ENCODE measurements at regions not wholly inside any gene's neighbourhood (a gene's known extent, or its start where the extent isn't known, plus 50 kb on each side); places are given as distances from the start of the nearest gene placed in this dataset.

DNA sequence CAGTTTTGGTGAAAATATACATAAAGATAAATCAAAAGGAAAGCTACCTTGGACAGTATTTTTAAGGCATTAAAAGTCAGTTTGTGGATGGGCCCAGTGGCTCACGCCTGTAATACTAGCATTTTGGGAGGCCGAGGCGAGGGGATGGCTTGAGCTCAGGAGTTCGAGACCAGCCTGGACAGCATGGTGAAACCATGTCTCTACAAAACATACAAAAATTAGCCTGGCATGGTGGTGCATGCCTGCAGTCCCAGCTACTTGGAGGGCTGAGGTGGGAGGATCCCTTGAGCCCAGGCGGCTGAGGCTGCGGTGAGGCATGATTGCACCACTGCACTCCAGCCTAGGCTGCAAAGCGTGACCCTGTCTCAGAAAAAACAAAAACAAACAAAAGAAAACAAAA, 1253.8 kb downstream of the MRPL39 start:
- Histone ChIP-seq H3K9me3 (ENCODE audit: control insufficient read depth in 2 of 2, low read length in 2 of 2) (peaks cover 4 to 5% of the 10 kb centered on the region in 2 donors), H3K4me1 (ENCODE audit: control insufficient read depth in 2 of 2, insufficient read depth in 2 of 2, low read length in 2 of 2) (no peaks in the 10 kb centered on the region), H3K9ac (ENCODE audit: low read depth in 1 of 2, low read length in 2 of 2) (no peak overlapping the region), H3K27me3 (ENCODE audit: control insufficient read depth in 2 of 2, insufficient read depth in 2 of 2, low read length in 2 of 2) (no peaks in the 10 kb centered on the region), H3K36me3 (ENCODE audit: control insufficient read depth in 2 of 2, insufficient read depth in 2 of 2, low read length in 2 of 2) (no peaks in the 10 kb centered on the region), H3K4me3 (ENCODE audit: low read length in 2 of 2) (no peak overlapping the region), H3K27ac (ENCODE audit: low read depth in 2 of 2, low read length in 2 of 2) (no peak overlapping the region)

GRCh38 chr21:24339406-24339805, 1267.9 kb downstream of the MRPL39 start:
- Histone ChIP-seq H3K9ac (ENCODE audit: low read depth in 1 of 2, low read length in 2 of 2) (no peak overlapping the region), H3K9me3 (ENCODE audit: control insufficient read depth in 2 of 2, low read length in 2 of 2) (peaks cover 0 to 6% of the 10 kb centered on the region in 2 donors), H3K4me1 (ENCODE audit: control insufficient read depth in 2 of 2, insufficient read depth in 2 of 2, low read length in 2 of 2) (no peaks in the 10 kb centered on the region), H3K27me3 (ENCODE audit: control insufficient read depth in 2 of 2, insufficient read depth in 2 of 2, low read length in 2 of 2) (no peaks in the 10 kb centered on the region), H3K27ac (ENCODE audit: low read depth in 2 of 2, low read length in 2 of 2) (no peak overlapping the region), H3K36me3 (ENCODE audit: control insufficient read depth in 2 of 2, insufficient read depth in 2 of 2, low read length in 2 of 2) (no peaks in the 10 kb centered on the region), H3K4me3 (ENCODE audit: low read length in 2 of 2) (no peak overlapping the region)

DNA sequence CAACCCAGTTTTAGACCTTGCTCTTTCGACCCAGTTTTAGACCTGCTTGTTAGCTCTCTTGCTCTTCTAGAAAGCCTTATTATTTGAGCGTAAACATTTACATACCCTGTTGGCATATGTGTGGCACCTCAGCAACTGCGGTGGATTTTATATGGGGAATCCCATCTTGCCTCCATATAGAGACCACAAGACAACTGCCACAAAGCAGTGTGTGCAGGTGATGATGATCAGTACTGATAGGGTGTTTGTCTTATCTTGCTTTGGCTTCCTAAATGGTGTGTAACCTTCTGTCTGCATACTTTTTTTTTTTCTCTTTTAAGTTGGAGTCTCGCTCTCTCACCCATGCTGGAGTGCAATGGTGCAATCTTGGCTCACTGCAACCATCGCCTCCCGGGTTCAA, 1270.8 kb downstream of the MRPL39 start:
- Histone ChIP-seq H3K27me3 (ENCODE audit: control insufficient read depth in 2 of 2, insufficient read depth in 2 of 2, low read length in 2 of 2) (no peaks in the 10 kb centered on the region), H3K36me3 (ENCODE audit: control insufficient read depth in 2 of 2, insufficient read depth in 2 of 2, low read length in 2 of 2) (no peaks in the 10 kb centered on the region), H3K9me3 (ENCODE audit: control insufficient read depth in 2 of 2, low read length in 2 of 2) (peaks cover 0 to 2% of the 10 kb centered on the region in 2 donors), H3K4me1 (ENCODE audit: control insufficient read depth in 2 of 2, insufficient read depth in 2 of 2, low read length in 2 of 2) (no peaks in the 10 kb centered on the region), H3K4me3 (ENCODE audit: low read length in 2 of 2) (no peak overlapping the region), H3K27ac (ENCODE audit: low read depth in 2 of 2, low read length in 2 of 2) (no peak overlapping the region), H3K9ac (ENCODE audit: low read depth in 1 of 2, low read length in 2 of 2) (no peak overlapping the region)

DNA sequence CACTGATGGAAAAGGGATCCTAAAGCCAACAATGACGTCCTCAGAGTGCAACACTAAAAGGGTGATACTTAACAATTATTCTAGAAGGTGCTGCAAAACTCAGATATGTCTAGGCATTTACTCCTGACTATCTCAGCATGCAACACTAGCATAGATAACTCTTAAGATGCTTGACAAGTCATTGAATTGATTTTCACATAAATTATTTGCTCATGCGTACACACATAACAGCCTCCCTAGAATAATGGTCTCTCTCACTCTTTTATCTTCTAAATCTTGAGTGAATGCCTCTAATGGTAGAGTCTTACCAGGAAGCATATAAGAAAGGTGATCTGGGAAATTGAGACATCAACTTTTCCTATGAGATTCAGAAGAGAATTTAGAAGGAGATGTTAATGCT, 1283.7 kb downstream of the MRPL39 start:
- no peaks in the 10 kb centered on the region for H3K4me1 ChIP-seq (ENCODE audit: control insufficient read depth in 2 of 2, insufficient read depth in 2 of 2, low read length in 2 of 2)
- no peaks in the 10 kb centered on the region for H3K27me3 ChIP-seq (ENCODE audit: control insufficient read depth in 2 of 2, insufficient read depth in 2 of 2, low read length in 2 of 2)
- H3K9me3 ChIP-seq (ENCODE audit: control insufficient read depth in 2 of 2, low read length in 2 of 2) = peaks cover 0 to 3% of the 10 kb centered on the region in 2 donors
- H3K36me3 ChIP-seq (ENCODE audit: control insufficient read depth in 2 of 2, insufficient read depth in 2 of 2, low read length in 2 of 2) = no peaks in the 10 kb centered on the region
- H3K4me3 ChIP-seq (ENCODE audit: low read length in 2 of 2) = no peak overlapping the region
- H3K9ac ChIP-seq (ENCODE audit: low read depth in 1 of 2, low read length in 2 of 2) = no peak overlapping the region
- H3K27ac ChIP-seq (ENCODE audit: low read depth in 2 of 2, low read length in 2 of 2) = no peak overlapping the region

DNA sequence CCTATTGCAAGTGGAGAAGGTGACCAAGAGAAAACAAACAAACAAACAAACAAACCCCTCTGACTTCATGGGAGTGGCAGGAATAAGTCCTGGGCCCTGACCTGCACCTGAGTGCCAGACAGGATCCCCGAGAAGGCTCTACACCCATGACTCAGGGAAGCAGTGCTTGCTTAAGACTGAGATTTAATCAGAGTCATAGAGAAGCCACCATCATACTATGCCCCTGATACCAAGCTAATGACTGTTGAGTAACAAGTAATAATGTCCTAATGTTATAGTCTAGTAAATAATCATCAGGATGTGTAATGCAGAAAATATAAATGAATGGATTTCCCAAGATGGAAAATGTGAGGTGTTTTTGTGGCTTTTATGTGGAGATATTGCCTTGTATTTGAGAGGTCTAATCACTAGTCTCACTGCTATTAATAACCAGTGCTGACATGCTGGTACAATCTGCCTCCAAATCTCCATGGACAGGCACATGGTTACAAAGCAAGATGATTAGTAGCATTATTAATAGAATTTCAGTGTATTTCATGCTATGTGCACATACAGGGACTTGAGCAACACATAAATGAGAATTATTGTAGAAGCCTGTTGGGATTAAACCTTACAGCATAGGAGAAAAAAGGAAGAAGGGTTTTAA, 1290.9 kb downstream of the MRPL39 start:
- Histone ChIP-seq H3K4me3 (ENCODE audit: low read length in 2 of 2) (no peak overlapping the region), H3K4me1 (ENCODE audit: control insufficient read depth in 2 of 2, insufficient read depth in 2 of 2, low read length in 2 of 2) (no peaks in the 10 kb centered on the region), H3K27me3 (ENCODE audit: control insufficient read depth in 2 of 2, insufficient read depth in 2 of 2, low read length in 2 of 2) (no peaks in the 10 kb centered on the region), H3K9me3 (ENCODE audit: control insufficient read depth in 2 of 2, low read length in 2 of 2) (peaks cover 0 to 2% of the 10 kb centered on the region in 2 donors), H3K9ac (ENCODE audit: low read depth in 1 of 2, low read length in 2 of 2) (no peak overlapping the region), H3K27ac (ENCODE audit: low read depth in 2 of 2, low read length in 2 of 2) (no peak overlapping the region), H3K36me3 (ENCODE audit: control insufficient read depth in 2 of 2, insufficient read depth in 2 of 2, low read length in 2 of 2) (no peaks in the 10 kb centered on the region)

- Histone ChIP-seq H3K27ac (ENCODE audit: low read depth in 2 of 2, low read length in 2 of 2) (no peak overlapping the region), H3K9ac (ENCODE audit: low read depth in 1 of 2, low read length in 2 of 2) (no peak overlapping the region), H3K4me3 (ENCODE audit: low read length in 2 of 2) (no peak overlapping the region), H3K27me3 (ENCODE audit: control insufficient read depth in 2 of 2, insufficient read depth in 2 of 2, low read length in 2 of 2) (no peaks in the 10 kb centered on the region), H3K36me3 (ENCODE audit: control insufficient read depth in 2 of 2, insufficient read depth in 2 of 2, low read length in 2 of 2) (no peaks in the 10 kb centered on the region), H3K4me1 (ENCODE audit: control insufficient read depth in 2 of 2, insufficient read depth in 2 of 2, low read length in 2 of 2) (no peaks in the 10 kb centered on the region), H3K9me3 (ENCODE audit: control insufficient read depth in 2 of 2, low read length in 2 of 2) (peaks cover 0 to 5% of the 10 kb centered on the region in 2 donors)
These were observed 1296.5 kb downstream of the MRPL39 start for GRCh38 chr21:24310788-24311187.

DNA sequence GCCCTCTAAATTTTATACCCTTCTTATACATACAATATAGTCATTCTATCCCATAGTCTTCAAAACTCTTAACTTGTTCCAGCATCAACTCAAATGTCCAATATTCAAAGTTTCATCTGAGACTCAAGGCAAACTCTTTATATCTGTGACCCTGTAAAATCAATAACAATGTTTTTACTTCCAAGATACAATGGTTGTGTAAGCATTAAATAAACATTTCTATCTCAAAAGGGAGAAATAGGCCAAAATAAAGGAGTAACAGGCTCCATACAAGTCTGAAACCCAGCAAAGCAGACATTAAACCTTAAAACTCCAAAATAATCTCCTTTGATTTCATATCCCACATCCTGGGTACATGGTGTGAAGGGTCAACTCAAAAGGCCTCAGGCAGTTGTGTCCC, 1299.1 kb downstream of the MRPL39 start:
- Histone ChIP-seq H3K36me3 (ENCODE audit: control insufficient read depth in 2 of 2, insufficient read depth in 2 of 2, low read length in 2 of 2) (no peaks in the 10 kb centered on the region), H3K4me1 (ENCODE audit: control insufficient read depth in 2 of 2, insufficient read depth in 2 of 2, low read length in 2 of 2) (no peaks in the 10 kb centered on the region), H3K4me3 (ENCODE audit: low read length in 2 of 2) (no peak overlapping the region), H3K27me3 (ENCODE audit: control insufficient read depth in 2 of 2, insufficient read depth in 2 of 2, low read length in 2 of 2) (no peaks in the 10 kb centered on the region), H3K27ac (ENCODE audit: low read depth in 2 of 2, low read length in 2 of 2) (no peak overlapping the region), H3K9ac (ENCODE audit: low read depth in 1 of 2, low read length in 2 of 2) (no peak overlapping the region), H3K9me3 (ENCODE audit: control insufficient read depth in 2 of 2, low read length in 2 of 2) (peaks cover 0 to 5% of the 10 kb centered on the region in 2 donors)

DNA sequence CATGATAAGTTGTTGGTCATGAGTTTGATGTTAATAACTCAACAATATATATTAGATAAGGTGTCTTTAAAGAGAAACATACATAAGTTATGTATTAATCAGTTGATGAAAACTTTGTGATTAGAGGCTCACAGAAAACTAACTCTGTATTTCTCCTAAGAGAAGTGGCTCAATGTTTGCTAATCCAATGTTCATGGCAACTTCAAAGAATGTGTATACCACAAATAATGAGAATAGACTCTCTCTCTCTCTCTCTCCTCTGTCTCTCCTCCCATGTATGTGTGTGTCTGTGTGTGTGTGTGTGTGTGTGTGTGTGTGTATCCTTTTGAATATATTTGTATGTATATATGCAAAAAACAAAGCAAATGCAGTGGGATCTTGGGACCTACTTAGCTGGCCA, 1304.9 kb downstream of the MRPL39 start:
- Histone ChIP-seq H3K4me1 (ENCODE audit: control insufficient read depth in 2 of 2, insufficient read depth in 2 of 2, low read length in 2 of 2) (no peaks in the 10 kb centered on the region), H3K9ac (ENCODE audit: low read depth in 1 of 2, low read length in 2 of 2) (no peak overlapping the region), H3K9me3 (ENCODE audit: control insufficient read depth in 2 of 2, low read length in 2 of 2) (peaks cover 0 to 5% of the 10 kb centered on the region in 2 donors), H3K27me3 (ENCODE audit: control insufficient read depth in 2 of 2, insufficient read depth in 2 of 2, low read length in 2 of 2) (no peaks in the 10 kb centered on the region), H3K4me3 (ENCODE audit: low read length in 2 of 2) (no peak overlapping the region), H3K36me3 (ENCODE audit: control insufficient read depth in 2 of 2, insufficient read depth in 2 of 2, low read length in 2 of 2) (no peaks in the 10 kb centered on the region), H3K27ac (ENCODE audit: low read depth in 2 of 2, low read length in 2 of 2) (no peak overlapping the region)

DNA sequence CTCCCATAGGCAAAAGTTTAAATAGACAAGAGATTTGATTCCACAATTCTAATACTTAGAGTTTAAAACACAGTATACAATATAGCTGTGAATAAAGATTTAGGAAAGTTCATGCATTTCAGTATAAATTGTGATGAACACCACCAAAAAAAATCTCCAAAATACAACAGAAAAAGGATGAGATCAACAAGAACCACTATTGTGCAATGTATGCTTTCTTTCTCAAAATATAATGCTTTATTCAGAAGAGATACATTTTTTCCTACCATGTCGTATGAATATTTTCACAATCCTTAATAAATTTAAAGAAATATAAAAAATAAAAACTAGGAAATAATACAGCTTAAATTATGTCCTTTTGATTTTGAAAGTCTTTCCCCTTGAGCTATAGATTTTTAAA, 1309.2 kb downstream of the MRPL39 start:
- no peak overlapping the region for H3K4me3 ChIP-seq (ENCODE audit: low read length in 2 of 2)
- no peaks in the 10 kb centered on the region for H3K4me1 ChIP-seq (ENCODE audit: control insufficient read depth in 2 of 2, insufficient read depth in 2 of 2, low read length in 2 of 2)
- no peaks in the 10 kb centered on the region for H3K36me3 ChIP-seq (ENCODE audit: control insufficient read depth in 2 of 2, insufficient read depth in 2 of 2, low read length in 2 of 2)
- no peak overlapping the region for H3K27ac ChIP-seq (ENCODE audit: low read depth in 2 of 2, low read length in 2 of 2)
- no peak overlapping the region for H3K9ac ChIP-seq (ENCODE audit: low read depth in 1 of 2, low read length in 2 of 2)
- H3K27me3 ChIP-seq (ENCODE audit: control insufficient read depth in 2 of 2, insufficient read depth in 2 of 2, low read length in 2 of 2) = no peaks in the 10 kb centered on the region
- no peaks in the 10 kb centered on the region for H3K9me3 ChIP-seq (ENCODE audit: control insufficient read depth in 2 of 2, low read length in 2 of 2)

- Histone ChIP-seq H3K9me3 (ENCODE audit: control insufficient read depth in 2 of 2, low read length in 2 of 2) (no peaks in the 10 kb centered on the region), H3K4me1 (ENCODE audit: control insufficient read depth in 2 of 2, insufficient read depth in 2 of 2, low read length in 2 of 2) (no peaks in the 10 kb centered on the region), H3K27ac (ENCODE audit: low read depth in 2 of 2, low read length in 2 of 2) (no peak overlapping the region), H3K4me3 (ENCODE audit: low read length in 2 of 2) (no peak overlapping the region), H3K27me3 (ENCODE audit: control insufficient read depth in 2 of 2, insufficient read depth in 2 of 2, low read length in 2 of 2) (no peaks in the 10 kb centered on the region), H3K36me3 (ENCODE audit: control insufficient read depth in 2 of 2, insufficient read depth in 2 of 2, low read length in 2 of 2) (no peaks in the 10 kb centered on the region), H3K9ac (ENCODE audit: low read depth in 1 of 2, low read length in 2 of 2) (no peak overlapping the region)
These were observed 1313.1 kb downstream of the MRPL39 start for GRCh38 chr21:24294171-24294570.
